H1 (cell line): ENCODE measurements at regions not wholly inside any gene's neighbourhood (a gene's known extent, or its start where the extent isn't known, plus 50 kb on each side); places are given as distances from the start of the nearest gene placed in this dataset.

ENCODE experiments used
- CTCF ChIA-PET: fragments of 300-600 bp; sonication (Branson Sonifier 250); formaldehyde crosslinking; loops from one replicate; lab custom pipeline; 2021; ENCODE audit not compliant: partially characterized antibody; lab: Charles Lee
- POLR2A ChIA-PET: fragments of 300-600 bp; sonication (Branson Sonifier 250); formaldehyde crosslinking; loops from one replicate; lab custom pipeline; 2021; ENCODE audit warnings: inconsistent platforms; ENCODE audit not compliant: partially characterized antibody; lab: Charles Lee
- DNase-seq, 2 experiments: peaks; one replicate each; pipeline versions ENCODE4 v3.0.0 to v3.0.0-alpha.2; 2010 to 2022; ENCODE audit warnings: low spot score in 2 of 2, low read depth in 1 of 2, mixed read lengths in 1 of 2
- FAIRE-seq: peaks from 2 replicates; lab custom pipeline; 2011; peaks lifted over from hg19 to GRCh38; lab: Jason Lieb, UNC
- H2AFZ ChIP-seq: 2 replicates; pipeline ENCODE4 v1.8.1; 2012; ENCODE audit warnings: low read length, inconsistent platforms
- H2AK5ac ChIP-seq: 2 replicates; pipeline ENCODE4 v1.6.1; 2013; ENCODE audit warnings: low read depth, low read length
- H2BK120ac ChIP-seq: replicated peaks from 2 replicates; pipeline ENCODE3; 2013; ENCODE audit warnings: low read depth, low read length, inconsistent platforms
- H2BK12ac ChIP-seq: 2 replicates; pipeline ENCODE4 v1.6.1; 2013; ENCODE audit warnings: low read depth, low read length
- H2BK15ac ChIP-seq: 2 replicates; pipeline ENCODE4 v1.6.1; 2013; ENCODE audit warnings: low read length
- H2BK20ac ChIP-seq: 2 replicates; pipeline ENCODE4 v1.6.1; 2013; ENCODE audit warnings: low read length
- H2BK5ac ChIP-seq: 2 replicates; pipeline ENCODE4 v1.6.1; 2013; ENCODE audit warnings: low read depth, low read length
- H3K14ac ChIP-seq: 2 replicates; pipeline ENCODE4 v1.6.1; 2013; ENCODE audit warnings: inconsistent platforms; ENCODE audit not compliant: insufficient read length
- H3K18ac ChIP-seq: 2 replicates; pipeline ENCODE4 v1.6.1; 2013; ENCODE audit warnings: low read length; ENCODE audit errors: extremely low read depth
- H3K23ac ChIP-seq: 2 replicates; pipeline ENCODE4 v1.6.1; 2013; ENCODE audit warnings: inconsistent platforms; ENCODE audit not compliant: insufficient read length
- H3K23me2 ChIP-seq: 2 replicates; pipeline ENCODE4 v1.6.1; 2013; ENCODE audit warnings: low read depth, low read length
- H3K27ac ChIP-seq: 2 replicates; pipeline ENCODE4 v1.6.1; 2011; ENCODE audit warnings: low read depth, low read length, inconsistent platforms
- H3K27me3 ChIP-seq, 4 experiments: replicated peaks in 1 of 4; 1 replicate in 1 of 4; 2 replicates in 3 of 4; pipeline versions ENCODE4 v1.6.1 to v1.8.1; 2011 to 2013; ENCODE audit warnings: low read length in 3 of 4, mild to moderate bottlenecking in 3 of 4, inconsistent platforms in 2 of 4, mixed read lengths in 2 of 4, moderate library complexity in 1 of 4; ENCODE audit not compliant: control insufficient read depth in 3 of 4, insufficient read depth in 3 of 4; ENCODE audit errors: extremely low read depth in 1 of 4
- H3K36me3 ChIP-seq, 4 experiments: 2 replicates each; pipeline versions ENCODE4 v1.6.1 to v1.8.1; 2011 to 2013; ENCODE audit warnings: mild to moderate bottlenecking in 4 of 4, low read length in 3 of 4, moderate library complexity in 2 of 4, control low read depth in 1 of 4, inconsistent platforms in 1 of 4; ENCODE audit not compliant: insufficient read depth in 4 of 4, control insufficient read depth in 2 of 4
- H3K4ac ChIP-seq: replicated peaks from 2 replicates; pipeline ENCODE3; 2013; ENCODE audit warnings: low read length, low read depth, mixed read lengths, inconsistent platforms; ENCODE audit not compliant: insufficient read length
- H3K4me1 ChIP-seq, 4 experiments: replicated peaks in 1 of 4; 1 replicate in 1 of 4; 2 replicates in 3 of 4; pipeline versions ENCODE4 v1.6.1 to v1.8.1; 2011 to 2013; ENCODE audit warnings: low read length in 3 of 4, inconsistent platforms in 2 of 4, mixed read lengths in 1 of 4; ENCODE audit not compliant: insufficient read depth in 4 of 4, control insufficient read depth in 3 of 4
- H3K4me2 ChIP-seq, 2 experiments: 2 replicates each; pipeline versions ENCODE4 v1.6.1 to v1.8.1; 2011 to 2013; ENCODE audit warnings: low read depth in 2 of 2, low read length in 2 of 2, control low read depth in 1 of 2, inconsistent platforms in 1 of 2, mild to moderate bottlenecking in 1 of 2; ENCODE audit not compliant: insufficient read depth in 1 of 2
- H3K4me3 ChIP-seq, 4 experiments: fragments of 200-600, 300-600 bp in 1 of 4; sonication (generic), shearing (Covaris generic), sonication (Bioruptor Twin) in 1 of 4; 2 replicates each; pipeline versions ENCODE4 v1.5.1 to v1.8.1; 2011 to 2016; ENCODE audit warnings: low read length in 4 of 4, low read depth in 3 of 4, control low read depth in 2 of 4, inconsistent platforms in 2 of 4, mild to moderate bottlenecking in 2 of 4, mixed read lengths in 1 of 4, moderate library complexity in 1 of 4; ENCODE audit not compliant: insufficient read depth in 2 of 4; ENCODE audit errors: extremely low read depth in 1 of 4
- H3K56ac ChIP-seq: replicated peaks from 2 replicates; pipeline ENCODE3; 2013; ENCODE audit warnings: low read depth, mild to moderate bottlenecking, mixed read lengths, low read length, inconsistent platforms; ENCODE audit not compliant: insufficient read length
- H3K79me1 ChIP-seq: 2 replicates; pipeline ENCODE4 v1.6.1; 2013; ENCODE audit warnings: low read depth, low read length, control low read depth
- H3K79me2 ChIP-seq, 2 experiments: 2 replicates each; pipeline versions ENCODE4 v1.6.1 to v1.8.1; 2012 to 2013; ENCODE audit warnings: low read length in 2 of 2, mild to moderate bottlenecking in 2 of 2, inconsistent platforms in 1 of 2; ENCODE audit not compliant: insufficient read depth in 2 of 2, control insufficient read depth in 1 of 2
- H3K9ac ChIP-seq, 4 experiments: replicated peaks in 1 of 4; 1 replicate in 1 of 4; 2 replicates in 3 of 4; pipeline versions ENCODE4 v1.6.1 to v1.8.1; 2011 to 2013; ENCODE audit warnings: low read depth in 3 of 4, low read length in 3 of 4, control low read depth in 2 of 4, mild to moderate bottlenecking in 2 of 4, moderate library complexity in 2 of 4, inconsistent platforms in 1 of 4; ENCODE audit errors: extremely low read depth in 1 of 4
- H3K9me3 ChIP-seq, 2 experiments: 2 replicates each; pipeline versions ENCODE4 v1.6.1 to v1.8.1; 2012 to 2013; ENCODE audit warnings: mild to moderate bottlenecking in 2 of 2, moderate library complexity in 2 of 2, control low read depth in 1 of 2, inconsistent platforms in 1 of 2, low read depth in 1 of 2, low read length in 1 of 2, mixed read lengths in 1 of 2; ENCODE audit not compliant: insufficient read depth in 2 of 2
- H4K20me1 ChIP-seq, 2 experiments: replicated peaks in 1 of 2; 2 replicates each; pipeline versions ENCODE3 to v1.8.1; 2011 to 2013; ENCODE audit warnings: inconsistent platforms in 2 of 2, low read length in 2 of 2, mild to moderate bottlenecking in 1 of 2; ENCODE audit not compliant: insufficient read depth in 2 of 2, control insufficient read depth in 1 of 2
- H4K5ac ChIP-seq: 2 replicates; pipeline ENCODE4 v1.6.1; 2013; ENCODE audit warnings: low read length, low read depth, mixed read lengths, inconsistent platforms; ENCODE audit not compliant: insufficient read length
- H4K8ac ChIP-seq: 2 replicates; pipeline ENCODE4 v1.8.0; 2013; ENCODE audit warnings: mild to moderate bottlenecking, moderate library complexity, low read length, inconsistent platforms; ENCODE audit not compliant: insufficient read depth; ENCODE audit errors: extremely low read depth
- H4K91ac ChIP-seq: replicated peaks from 2 replicates; pipeline ENCODE3; 2013; ENCODE audit warnings: low read length, mixed read lengths, inconsistent platforms; ENCODE audit not compliant: insufficient read length
- BACH1 ChIP-seq: IDR thresholded peaks from 2 replicates; pipeline ENCODE4 v1.6.1; 2012; ENCODE audit warnings: low read length, improper control_type of control experiment
- PHF8 ChIP-seq: fragments of 200-600 bp; sonication (generic); conservative IDR thresholded peaks from 2 replicates; pipeline ENCODE4 v1.7.1; 2012; ENCODE audit warnings: low read depth, mild to moderate bottlenecking, inconsistent platforms, low read length, moderate library complexity
- RAD21 ChIP-seq, 2 experiments: IDR thresholded peaks in 1 of 2; conservative IDR thresholded peaks in 1 of 2; 2 replicates each; pipeline ENCODE4 v1.6.1; 2011; ENCODE audit warnings: low read depth in 2 of 2, low read length in 2 of 2, improper control_type of control experiment in 1 of 2, inconsistent platforms in 1 of 2, mild to moderate bottlenecking in 1 of 2, moderate library complexity in 1 of 2
- SIX5 ChIP-seq: IDR thresholded peaks from 2 replicates; pipeline ENCODE4 v1.6.1; 2011; ENCODE audit warnings: mild to moderate bottlenecking, low read depth, low read length
- TBP ChIP-seq: IDR thresholded peaks from 2 replicates; pipeline ENCODE4 v1.6.1; 2011; ENCODE audit warnings: low read depth, low read length, improper control_type of control experiment
- WGBS, 2 experiments: shearing (Covaris generic) in 1 of 2; methylation state at CpG; one replicate each; pipeline versions ENCODE4 v1.1.6 to v1.1.7; 2013 to 2015; ENCODE audit warnings: low lambda C conversion rate in 2 of 2, mixed read lengths in 2 of 2, inconsistent platforms in 1 of 2, low coverage in 1 of 2, missing lambda C conversion rate in 1 of 2; ENCODE audit not compliant: insufficient replicate concordance in 2 of 2, insufficient coverage in 1 of 2, insufficient read length in 1 of 2; ENCODE audit errors: extremely low coverage in 1 of 2, missing lambda C conversion rate in 1 of 2; 5-methylcytosine and 5-hydroxymethylcytosine counted together

DNA sequence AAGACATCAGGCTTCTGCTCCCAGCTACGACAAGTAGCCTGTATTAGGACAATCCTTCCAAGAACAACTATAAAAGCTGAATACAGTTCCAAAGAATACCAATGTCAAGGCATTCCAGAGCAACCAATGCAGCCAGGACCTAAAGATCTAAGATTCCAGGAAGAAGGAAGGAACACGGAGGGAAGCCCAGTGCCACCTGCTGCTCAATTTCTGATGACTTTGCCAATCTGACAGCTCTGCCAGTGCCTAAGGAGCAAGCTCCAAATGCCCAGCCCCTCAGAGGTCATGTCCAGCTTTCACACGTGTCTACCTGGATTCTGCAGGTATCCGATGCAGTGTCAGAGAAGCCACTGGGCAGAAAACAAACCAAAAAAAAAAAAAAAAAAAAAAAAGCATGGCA lies 164.4 kb downstream of the IRS2 start:
- no peak overlapping the region for H3K27ac ChIP-seq
- CTCF ChIA-PET = interaction anchor here (1.4 kb wide), 1 partner anchor 11 kb away, joined by 4 read pairs; no protein-coding TSS in a partner anchor
- no peak overlapping the region for H2BK120ac ChIP-seq
- no peak for TF ChIP-seq RAD21 (IDR thresholded peaks at IDR 0.05 in 1 of 2, conservative IDR thresholded peaks at IDR 0.05 in 1 of 2; ENCODE audit: low read depth in 2 of 2, low read length in 2 of 2)
- TF ChIP-seq PHF8 = no peak
- TF ChIP-seq TBP = no peak
- TF ChIP-seq SIX5 = no peak
- TF ChIP-seq BACH1 = no peak
- no peak overlapping the region for H4K5ac ChIP-seq
- DNase-seq (no peak), FAIRE-seq (no peak)
- H2BK12ac ChIP-seq = no peak overlapping the region
- no peak overlapping the region for H3K4ac ChIP-seq
- WGBS, 2 experiments = 89% methylated on average over 4 of the region's 4 CpGs; no CpG with 5 or more reads in 1 of the 2 experiments
- H3K23ac ChIP-seq = no peak overlapping the region
- no peaks in the 10 kb centered on the region for H3K36me3 ChIP-seq
- H3K56ac ChIP-seq = no peak overlapping the region
- no peak overlapping the region for H3K4me3 ChIP-seq
- H3K18ac ChIP-seq = no peak overlapping the region
- H2AK5ac ChIP-seq = no peak overlapping the region
- H3K4me1 ChIP-seq = no peaks in the 10 kb centered on the region
- no peaks in the 10 kb centered on the region for H3K79me1 ChIP-seq
- H3K79me2 ChIP-seq = no peaks in the 10 kb centered on the region
- POLR2A ChIA-PET = no interaction called here
- no peak overlapping the region for H3K9ac ChIP-seq
- H3K14ac ChIP-seq = no peak overlapping the region
- H3K9me3 ChIP-seq = no peaks in the 10 kb centered on the region
- H4K8ac ChIP-seq = no peak overlapping the region
- no peak overlapping the region for H2AFZ ChIP-seq
- no peak overlapping the region for H2BK20ac ChIP-seq
- H2BK5ac ChIP-seq = no peak overlapping the region
- no peaks in the 10 kb centered on the region for H4K20me1 ChIP-seq
- H2BK15ac ChIP-seq = no peak overlapping the region
- H3K4me2 ChIP-seq = no peak overlapping the region
- no peaks in the 10 kb centered on the region for H3K23me2 ChIP-seq
- no peaks in the 10 kb centered on the region for H3K27me3 ChIP-seq
- no peak overlapping the region for H4K91ac ChIP-seq
